K562 (cell line): ENCODE measurements at regions not wholly inside any gene's neighbourhood (a gene's known extent, or its start where the extent isn't known, plus 50 kb on each side); places are given as distances from the start of the nearest gene placed in this dataset.

ENCODE experiments used
- ATAC-seq: fragments of 200-7000 bp; cut with Tn5 transposase; 3 replicates; pipeline ENCODE4 v1.9.1; 2020; ENCODE audit warnings: moderate library complexity
- BruUV-seq: library from RNA; stranded (reverse); fragments of 400-500 nt; replicated peaks from 2 replicates; lab custom pipeline; 2021; lab: Mats Ljungman, UMichigan
- CTCF ChIA-PET: fragments of 300-600 bp; formaldehyde crosslinking; extraction: SDS; loops from one replicate; lab custom pipeline; 2021; ENCODE audit warnings: low intra/inter-chr PET ratio; lab: Yijun Ruan, JAX
- POLR2A ChIA-PET: fragments of 300-600, 350-650 bp; sonication (Branson Sonifier 250); formaldehyde crosslinking; extraction: SDS; loops from one replicate; lab custom pipeline; 2021; ENCODE audit warnings: antibody characterized with exemption, inconsistent platforms; lab: Yijun Ruan, JAX
- DNase-seq, 4 experiments: peaks; one replicate each; pipeline versions ENCODE4 v3.0.0 to v3.0.0-alpha.2; 2011 to 2018; ENCODE audit warnings: low spot score in 3 of 4, mixed read lengths in 3 of 4; ENCODE audit errors: extremely low read depth in 1 of 4
- FAIRE-seq: peaks from 2 replicates; lab custom pipeline; 2011; peaks lifted over from hg19 to GRCh38; lab: Jason Lieb, UNC
- H2AFZ ChIP-seq: 2 replicates; pipeline ENCODE4 v1.6.0; 2011; ENCODE audit warnings: low read depth, low read length, control low read depth, inconsistent platforms
- H3K27ac ChIP-seq: fragments of 200-600 bp; 3 replicates; pipeline ENCODE4 v1.8.0; 2011; ENCODE audit warnings: low read depth, mild to moderate bottlenecking, control low read depth, inconsistent platforms, low read length, moderate library complexity, mixed read lengths; ENCODE audit errors: extremely low read depth
- H3K27me3 ChIP-seq, 2 experiments: fragments of 300-600 bp in 1 of 2; 2 replicates in 1 of 2; 3 replicates in 1 of 2; pipeline versions ENCODE4 v1.6.0 to v1.8.0; 2011; ENCODE audit warnings: inconsistent platforms in 2 of 2, low read length in 2 of 2, mild to moderate bottlenecking in 1 of 2, mixed read lengths in 1 of 2, moderate library complexity in 1 of 2; ENCODE audit not compliant: control insufficient read depth in 2 of 2, insufficient read depth in 2 of 2
- H3K36me3 ChIP-seq: fragments of 300-600 bp; 3 replicates; pipeline ENCODE4 v1.8.0; 2011; ENCODE audit warnings: mild to moderate bottlenecking, low read length, inconsistent platforms; ENCODE audit not compliant: control insufficient read depth, insufficient read depth
- H3K4me1 ChIP-seq, 2 experiments: fragments of 200-600 bp in 1 of 2; replicated peaks in 1 of 2; 2 replicates in 1 of 2; 3 replicates in 1 of 2; pipeline versions ENCODE4 v1.5.1 to v1.8.0; 2011; ENCODE audit warnings: inconsistent platforms in 2 of 2, low read length in 2 of 2, mild to moderate bottlenecking in 1 of 2, mixed read lengths in 1 of 2, moderate library complexity in 1 of 2; ENCODE audit not compliant: control insufficient read depth in 2 of 2, insufficient read depth in 2 of 2
- H3K4me2 ChIP-seq: 2 replicates; pipeline ENCODE4 v1.6.1; 2011; ENCODE audit warnings: low read length, control low read depth, inconsistent platforms, mixed read lengths; ENCODE audit not compliant: insufficient read depth
- H3K4me3 ChIP-seq: fragments of 200-600 bp; sonication (generic), shearing (Covaris generic); 2 replicates; pipeline ENCODE4 v1.5.1; 2016; ENCODE audit warnings: control low read depth, inconsistent platforms
- H3K79me2 ChIP-seq: fragments of 200-600 bp; 3 replicates; pipeline ENCODE4 v1.8.0; 2011; ENCODE audit warnings: low read length, inconsistent platforms; ENCODE audit not compliant: control insufficient read depth, insufficient read depth
- H3K9ac ChIP-seq, 2 experiments: 2 replicates each; pipeline versions ENCODE4 v1.6.0 to v1.6.1; 2011; ENCODE audit warnings: low read depth in 2 of 2, low read length in 2 of 2, control low read depth in 1 of 2, inconsistent platforms in 1 of 2, mild to moderate bottlenecking in 1 of 2, mixed read lengths in 1 of 2; ENCODE audit not compliant: insufficient read depth in 1 of 2
- H3K9me1 ChIP-seq: one replicate; pipeline ENCODE4 v1.6.0; 2011; ENCODE audit warnings: inconsistent platforms, mild to moderate bottlenecking, low read length, moderate library complexity; ENCODE audit not compliant: control insufficient read depth, insufficient read depth
- H3K9me3 ChIP-seq: replicated peaks from 2 replicates; pipeline ENCODE4 v1.5.1; 2011; ENCODE audit warnings: low read depth, low read length, inconsistent platforms; ENCODE audit not compliant: control insufficient read depth, insufficient read depth
- H4K20me1 ChIP-seq: replicated peaks from 2 replicates; pipeline ENCODE4 v1.6.1; 2011; ENCODE audit warnings: low read length, inconsistent platforms, mixed read lengths; ENCODE audit not compliant: control insufficient read depth, insufficient read depth
- CHAMP1 ChIP-seq: fragments of 450-650 bp; IDR thresholded peaks from 2 replicates; pipeline ENCODE4 v1.6.1; 2016; ENCODE audit warnings: mild to moderate bottlenecking
- GTF3C2 ChIP-seq: IDR thresholded peaks from 3 replicates; pipeline ENCODE4 v1.6.1; 2011; ENCODE audit warnings: borderline replicate concordance, mild to moderate bottlenecking, moderate library complexity; ENCODE audit not compliant: insufficient read length; ENCODE audit errors: extremely low read depth
- NR1H2 ChIP-seq: sonication (generic); formaldehyde crosslinking; IDR thresholded peaks from 2 replicates; pipeline ENCODE4 v1.4.0; 2020; ENCODE audit warnings: mild to moderate bottlenecking, missing genetic modification reagents
- RBM39 ChIP-seq: fragments of 200-400 bp; formaldehyde crosslinking; optimal IDR thresholded peaks from 2 replicates; pipeline ENCODE3; 2018; ENCODE audit warnings: low read depth, low read length
- SNIP1 ChIP-seq: fragments of 450-650 bp; IDR thresholded peaks from 2 replicates; pipeline ENCODE4 v1.7.1; 2017; ENCODE audit warnings: low read depth, mild to moderate bottlenecking
- TBL1XR1 ChIP-seq, 2 experiments: IDR thresholded peaks; 2 replicates each; pipeline ENCODE4 v1.6.1; 2012; ENCODE audit warnings: improper control_type of control experiment in 2 of 2, low read length in 2 of 2, mild to moderate bottlenecking in 1 of 2
- TCF3 ChIP-seq: sonication (generic); formaldehyde crosslinking; IDR thresholded peaks from 2 replicates; pipeline ENCODE4 v1.4.0; 2020; ENCODE audit warnings: mild to moderate bottlenecking, missing genetic modification reagents
- ZNF140 ChIP-seq: fragments of 250-450 bp; sonication (Bioruptor Pico); IDR thresholded peaks from 2 replicates; pipeline ENCODE4 v1.8.0; 2021; ENCODE audit warnings: moderate library complexity, mild to moderate bottlenecking, inconsistent platforms
- ZNF263 ChIP-seq: sonication (generic); formaldehyde crosslinking; IDR thresholded peaks from 2 replicates; pipeline ENCODE4 v1.8.0; 2022; ENCODE audit warnings: mild to moderate bottlenecking, missing genetic modification reagents, borderline replicate concordance
- ZNF766 ChIP-seq: fragments of 200-800 bp; sonication (Bioruptor generic); conservative IDR thresholded peaks from 2 replicates; pipeline ENCODE4 v1.6.1; 2016; ENCODE audit warnings: missing genetic modification characterization, missing compliant biosample characterization
- WGBS: fragments of 100-300 bp; shearing (Covaris generic); methylation state at CpG from one replicate; pipeline ENCODE4 v1.1.6; 2016; ENCODE audit warnings: low coverage, mixed read lengths; ENCODE audit not compliant: insufficient coverage; ENCODE audit errors: missing lambda C conversion rate; 5-methylcytosine and 5-hydroxymethylcytosine counted together
- in situ Hi-C: fragments of 300-500 bp; cut with MboI; formaldehyde crosslinking; loops from 4 replicates; pipeline ENCODE4 v1.15.0; 2018; ENCODE audit warnings: inconsistent platforms, mixed read lengths
- intact Hi-C: fragments of 100-400 bp; cut with micrococcal nuclease; formaldehyde crosslinking; loops from 2 replicates; pipeline ENCODE4 v1.14.2; 2022

GRCh38 chr17:13874817-13875216, 194.5 kb upstream of the COX10 start (continued):
- TF ChIP-seq CHAMP1 (no peak), SNIP1 (no peak), ZNF140 (no peak), NR1H2 (CRISPR knock-in tag) (no peak), RBM39 (no peak), TCF3 (no peak)

- in situ Hi-C loops, result no loop called here
- ATAC-seq (no peak), FAIRE-seq (no peak), DNase-seq (no peak)
- intact Hi-C loops, result no loop called here
- Histone ChIP-seq H3K27ac (no peak overlapping the region), H3K4me1 (no peaks in the 10 kb centered on the region), H3K9ac (no peak overlapping the region), H3K79me2 (no peaks in the 10 kb centered on the region), H4K20me1 (no peaks in the 10 kb centered on the region), H3K4me2 (no peak overlapping the region), H3K9me3 (no peaks in the 10 kb centered on the region), H3K9me1 (no peaks in the 10 kb centered on the region), H3K27me3 (no peaks in the 10 kb centered on the region; a peak in 1 of 5 replicates), H2AFZ (no peak overlapping the region), H3K36me3 (no peaks in the 10 kb centered on the region), H3K4me3 (no peak overlapping the region)
- no TSS peak for BruUV-seq
- TF ChIP-seq ZNF766 (CRISPR knock-in tag) (no peak), GTF3C2 (no peak), TBL1XR1 (IDR thresholded peaks at IDR 0.05; ENCODE audit: low read length in 2 of 2) (no peak), ZNF263 (CRISPR knock-in tag) (no peak)
- ChIA-PET POLR2A (no interaction called here), CTCF (no interaction called here)
- 7% methylated on average over 5 of the region's 5 CpGs for WGBS
These were observed 189.3 kb upstream of the COX10 start for GRCh38 chr17:13879961-13880466.
